K562 (cell line): ENCODE measurements at regions not wholly inside any gene's neighbourhood (a gene's known extent, or its start where the extent isn't known, plus 50 kb on each side); places are given as distances from the start of the nearest gene placed in this dataset.

ENCODE experiments used
- GTF2F1 ChIP-seq: IDR thresholded peaks from 2 replicates; pipeline ENCODE4 v1.6.1; 2011; ENCODE audit warnings: low read depth, low read length, improper control_type of control experiment
- OTX1 ChIP-seq: fragments of 450-650 bp; formaldehyde crosslinking; IDR thresholded peaks from 2 replicates; pipeline ENCODE4 v1.4.0; 2022; ENCODE audit warnings: mild to moderate bottlenecking
- TF ChIP-seq, protein P1 (sequence below): fragments of 250-450 bp; sonication (Bioruptor Pico); IDR thresholded peaks from 2 replicates; pipeline ENCODE4 v1.5.0; 2022; ENCODE audit warnings: mild to moderate bottlenecking
- TF ChIP-seq, protein P2 (sequence below): fragments of 150-350 bp; conservative IDR thresholded peaks from 2 replicates; pipeline ENCODE4 v1.6.1; 2014; ENCODE audit warnings: low read length
- TF ChIP-seq, protein P3 (sequence below): fragments of 250-450 bp; sonication (Bioruptor Pico); IDR thresholded peaks from 2 replicates; pipeline ENCODE4 v1.4.0; 2020
- TF ChIP-seq, protein P4 (sequence below): fragments of 450-650 bp; formaldehyde crosslinking; IDR thresholded peaks from 2 replicates; pipeline ENCODE4 v1.4.0; 2020; ENCODE audit warnings: mild to moderate bottlenecking
- TF ChIP-seq, protein P5 (sequence below): fragments of 200-800 bp; sonication (Bioruptor generic); IDR thresholded peaks from 2 replicates; pipeline ENCODE4 v1.6.1; 2016; ENCODE audit warnings: missing genetic modification characterization, missing compliant biosample characterization

DNA sequence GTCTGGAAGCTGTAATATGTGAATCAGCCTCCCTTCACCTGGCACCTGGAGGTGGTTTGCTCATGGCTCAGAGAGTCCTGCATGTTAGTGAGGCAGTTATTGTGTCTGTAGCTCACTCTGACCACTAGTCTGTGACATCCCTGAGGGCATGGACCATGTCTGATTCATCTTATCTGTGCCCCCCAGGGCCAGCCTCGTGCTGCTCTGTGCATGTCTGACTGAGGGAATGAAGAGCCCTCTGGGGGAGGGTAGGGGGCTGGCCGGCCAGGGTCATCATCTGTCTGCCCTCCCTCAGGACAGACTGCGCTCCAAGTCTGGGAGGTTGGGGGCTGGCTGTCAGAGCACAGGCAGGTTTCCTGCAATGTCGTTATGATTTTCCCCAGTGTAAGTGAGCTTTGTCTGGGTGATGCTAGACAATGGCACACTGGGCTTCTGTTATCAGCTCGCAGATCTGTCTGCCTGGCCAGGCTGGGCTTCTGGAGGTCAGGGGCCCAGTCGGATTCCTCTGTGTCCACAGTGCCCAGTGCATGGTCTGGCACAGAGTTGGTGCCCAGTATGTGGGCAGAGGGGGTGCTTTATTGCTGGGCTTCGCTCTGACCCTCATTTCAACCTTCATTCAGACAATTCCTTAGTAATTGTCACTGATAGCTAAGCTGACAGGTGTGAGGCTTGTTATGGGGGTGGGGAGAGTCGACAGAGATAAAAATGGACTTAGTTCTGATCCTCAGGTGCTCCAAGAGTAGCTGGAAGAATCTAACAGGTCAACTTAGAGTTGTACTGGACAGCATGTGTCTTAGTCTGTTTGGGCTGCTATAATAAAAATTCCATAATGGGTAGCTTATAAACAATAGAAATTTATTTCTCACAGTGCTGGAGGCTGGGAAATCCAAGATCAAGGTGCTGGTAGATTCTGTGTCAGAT is 85.7 kb upstream of the SHB start (continued):
- TF ChIP-seq, protein P1, sequence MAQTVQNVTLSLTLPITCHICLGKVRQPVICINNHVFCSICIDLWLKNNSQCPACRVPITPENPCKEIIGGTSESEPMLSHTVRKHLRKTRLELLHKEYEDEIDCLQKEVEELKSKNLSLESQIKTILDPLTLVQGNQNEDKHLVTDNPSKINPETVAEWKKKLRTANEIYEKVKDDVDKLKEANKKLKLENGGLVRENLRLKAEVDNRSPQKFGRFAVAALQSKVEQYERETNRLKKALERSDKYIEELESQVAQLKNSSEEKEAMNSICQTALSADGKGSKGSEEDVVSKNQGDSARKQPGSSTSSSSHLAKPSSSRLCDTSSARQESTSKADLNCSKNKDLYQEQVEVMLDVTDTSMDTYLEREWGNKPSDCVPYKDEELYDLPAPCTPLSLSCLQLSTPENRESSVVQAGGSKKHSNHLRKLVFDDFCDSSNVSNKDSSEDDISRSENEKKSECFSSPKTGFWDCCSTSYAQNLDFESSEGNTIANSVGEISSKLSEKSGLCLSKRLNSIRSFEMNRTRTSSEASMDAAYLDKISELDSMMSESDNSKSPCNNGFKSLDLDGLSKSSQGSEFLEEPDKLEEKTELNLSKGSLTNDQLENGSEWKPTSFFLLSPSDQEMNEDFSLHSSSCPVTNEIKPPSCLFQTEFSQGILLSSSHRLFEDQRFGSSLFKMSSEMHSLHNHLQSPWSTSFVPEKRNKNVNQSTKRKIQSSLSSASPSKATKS (CRISPR knock-in tag), result no peak
- TF ChIP-seq, protein P2, sequence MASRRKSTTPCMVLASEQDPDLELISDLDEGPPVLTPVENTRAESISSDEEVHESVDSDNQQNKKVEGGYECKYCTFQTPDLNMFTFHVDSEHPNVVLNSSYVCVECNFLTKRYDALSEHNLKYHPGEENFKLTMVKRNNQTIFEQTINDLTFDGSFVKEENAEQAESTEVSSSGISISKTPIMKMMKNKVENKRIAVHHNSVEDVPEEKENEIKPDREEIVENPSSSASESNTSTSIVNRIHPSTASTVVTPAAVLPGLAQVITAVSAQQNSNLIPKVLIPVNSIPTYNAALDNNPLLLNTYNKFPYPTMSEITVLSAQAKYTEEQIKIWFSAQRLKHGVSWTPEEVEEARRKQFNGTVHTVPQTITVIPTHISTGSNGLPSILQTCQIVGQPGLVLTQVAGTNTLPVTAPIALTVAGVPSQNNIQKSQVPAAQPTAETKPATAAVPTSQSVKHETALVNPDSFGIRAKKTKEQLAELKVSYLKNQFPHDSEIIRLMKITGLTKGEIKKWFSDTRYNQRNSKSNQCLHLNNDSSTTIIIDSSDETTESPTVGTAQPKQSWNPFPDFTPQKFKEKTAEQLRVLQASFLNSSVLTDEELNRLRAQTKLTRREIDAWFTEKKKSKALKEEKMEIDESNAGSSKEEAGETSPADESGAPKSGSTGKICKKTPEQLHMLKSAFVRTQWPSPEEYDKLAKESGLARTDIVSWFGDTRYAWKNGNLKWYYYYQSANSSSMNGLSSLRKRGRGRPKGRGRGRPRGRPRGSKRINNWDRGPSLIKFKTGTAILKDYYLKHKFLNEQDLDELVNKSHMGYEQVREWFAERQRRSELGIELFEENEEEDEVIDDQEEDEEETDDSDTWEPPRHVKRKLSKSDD, result no peak
- no peak for TF ChIP-seq GTF2F1
- TF ChIP-seq, protein P3, sequence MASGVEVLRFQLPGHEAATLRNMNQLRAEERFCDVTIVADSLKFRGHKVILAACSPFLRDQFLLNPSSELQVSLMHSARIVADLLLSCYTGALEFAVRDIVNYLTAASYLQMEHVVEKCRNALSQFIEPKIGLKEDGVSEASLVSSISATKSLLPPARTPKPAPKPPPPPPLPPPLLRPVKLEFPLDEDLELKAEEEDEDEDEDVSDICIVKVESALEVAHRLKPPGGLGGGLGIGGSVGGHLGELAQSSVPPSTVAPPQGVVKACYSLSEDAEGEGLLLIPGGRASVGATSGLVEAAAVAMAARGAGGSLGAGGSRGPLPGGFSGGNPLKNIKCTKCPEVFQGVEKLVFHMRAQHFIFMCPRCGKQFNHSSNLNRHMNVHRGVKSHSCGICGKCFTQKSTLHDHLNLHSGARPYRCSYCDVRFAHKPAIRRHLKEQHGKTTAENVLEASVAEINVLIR, result no peak
- TF ChIP-seq, protein P4, sequence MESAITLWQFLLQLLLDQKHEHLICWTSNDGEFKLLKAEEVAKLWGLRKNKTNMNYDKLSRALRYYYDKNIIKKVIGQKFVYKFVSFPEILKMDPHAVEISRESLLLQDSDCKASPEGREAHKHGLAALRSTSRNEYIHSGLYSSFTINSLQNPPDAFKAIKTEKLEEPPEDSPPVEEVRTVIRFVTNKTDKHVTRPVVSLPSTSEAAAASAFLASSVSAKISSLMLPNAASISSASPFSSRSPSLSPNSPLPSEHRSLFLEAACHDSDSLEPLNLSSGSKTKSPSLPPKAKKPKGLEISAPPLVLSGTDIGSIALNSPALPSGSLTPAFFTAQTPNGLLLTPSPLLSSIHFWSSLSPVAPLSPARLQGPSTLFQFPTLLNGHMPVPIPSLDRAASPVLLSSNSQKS (CRISPR knock-in tag), result no peak
- TF ChIP-seq OTX1 (CRISPR knock-in tag), result no peak
- TF ChIP-seq, protein P5, sequence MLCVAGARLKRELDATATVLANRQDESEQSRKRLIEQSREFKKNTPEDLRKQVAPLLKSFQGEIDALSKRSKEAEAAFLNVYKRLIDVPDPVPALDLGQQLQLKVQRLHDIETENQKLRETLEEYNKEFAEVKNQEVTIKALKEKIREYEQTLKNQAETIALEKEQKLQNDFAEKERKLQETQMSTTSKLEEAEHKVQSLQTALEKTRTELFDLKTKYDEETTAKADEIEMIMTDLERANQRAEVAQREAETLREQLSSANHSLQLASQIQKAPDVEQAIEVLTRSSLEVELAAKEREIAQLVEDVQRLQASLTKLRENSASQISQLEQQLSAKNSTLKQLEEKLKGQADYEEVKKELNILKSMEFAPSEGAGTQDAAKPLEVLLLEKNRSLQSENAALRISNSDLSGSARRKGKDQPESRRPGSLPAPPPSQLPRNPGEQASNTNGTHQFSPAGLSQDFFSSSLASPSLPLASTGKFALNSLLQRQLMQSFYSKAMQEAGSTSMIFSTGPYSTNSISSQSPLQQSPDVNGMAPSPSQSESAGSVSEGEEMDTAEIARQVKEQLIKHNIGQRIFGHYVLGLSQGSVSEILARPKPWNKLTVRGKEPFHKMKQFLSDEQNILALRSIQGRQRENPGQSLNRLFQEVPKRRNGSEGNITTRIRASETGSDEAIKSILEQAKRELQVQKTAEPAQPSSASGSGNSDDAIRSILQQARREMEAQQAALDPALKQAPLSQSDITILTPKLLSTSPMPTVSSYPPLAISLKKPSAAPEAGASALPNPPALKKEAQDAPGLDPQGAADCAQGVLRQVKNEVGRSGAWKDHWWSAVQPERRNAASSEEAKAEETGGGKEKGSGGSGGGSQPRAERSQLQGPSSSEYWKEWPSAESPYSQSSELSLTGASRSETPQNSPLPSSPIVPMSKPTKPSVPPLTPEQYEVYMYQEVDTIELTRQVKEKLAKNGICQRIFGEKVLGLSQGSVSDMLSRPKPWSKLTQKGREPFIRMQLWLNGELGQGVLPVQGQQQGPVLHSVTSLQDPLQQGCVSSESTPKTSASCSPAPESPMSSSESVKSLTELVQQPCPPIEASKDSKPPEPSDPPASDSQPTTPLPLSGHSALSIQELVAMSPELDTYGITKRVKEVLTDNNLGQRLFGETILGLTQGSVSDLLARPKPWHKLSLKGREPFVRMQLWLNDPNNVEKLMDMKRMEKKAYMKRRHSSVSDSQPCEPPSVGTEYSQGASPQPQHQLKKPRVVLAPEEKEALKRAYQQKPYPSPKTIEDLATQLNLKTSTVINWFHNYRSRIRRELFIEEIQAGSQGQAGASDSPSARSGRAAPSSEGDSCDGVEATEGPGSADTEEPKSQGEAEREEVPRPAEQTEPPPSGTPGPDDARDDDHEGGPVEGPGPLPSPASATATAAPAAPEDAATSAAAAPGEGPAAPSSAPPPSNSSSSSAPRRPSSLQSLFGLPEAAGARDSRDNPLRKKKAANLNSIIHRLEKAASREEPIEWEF (CRISPR knock-in tag), result no peak
